ENCODE measurements at regions not wholly inside any gene's neighbourhood (a gene's known extent, or its start where the extent isn't known, plus 50 kb on each side); places are given as distances from the start of the nearest gene placed in this dataset.

DNA sequence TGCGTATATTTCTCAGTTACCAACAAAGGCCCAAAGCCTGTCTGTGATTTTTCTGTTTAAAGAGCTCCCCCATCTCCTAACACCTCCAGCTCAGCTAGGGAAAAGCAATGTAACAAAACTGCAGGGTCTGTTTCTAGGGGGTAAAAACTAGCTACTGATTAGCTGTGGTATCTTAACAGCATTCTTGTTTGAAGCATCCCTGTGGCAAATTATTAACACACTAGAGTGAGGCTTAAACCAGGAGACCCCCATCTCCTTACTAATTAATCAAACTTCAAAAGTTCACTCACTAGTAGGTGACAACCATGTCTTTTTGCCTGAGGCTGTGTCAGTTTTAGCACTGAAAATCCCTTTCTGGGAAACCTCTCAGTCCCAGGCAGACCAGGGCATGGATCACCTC, 186.2 kb upstream of the PARD3B start:
- Histone ChIP-seq H3K9ac (ENCODE audit: low read length) (no peak overlapping the region), H3K9me3 (replicated peaks; ENCODE audit: insufficient read depth, low read length) (no peaks in the 10 kb centered on the region), H3K79me2 (ENCODE audit: low read length) (no peaks in the 10 kb centered on the region), H3K27ac (ENCODE audit: low read length) (no peak overlapping the region), H3K27me3 (replicated peaks; ENCODE audit: insufficient read depth, low read length) (no peaks in the 10 kb centered on the region), H3K4me1 (ENCODE audit: low read length) (no peaks in the 10 kb centered on the region), H3K4me2 (ENCODE audit: low read depth, low read length) (no peak overlapping the region), H3K36me3 (replicated peaks; ENCODE audit: insufficient read depth, low read length) (no peaks in the 10 kb centered on the region), H4K20me1 (ENCODE audit: insufficient read depth, low read length) (no peaks in the 10 kb centered on the region), H3K4me3 (ENCODE audit: low read length) (no peak overlapping the region), H2AFZ (ENCODE audit: low read length) (no peak overlapping the region), H3K9me2 (replicated peaks; ENCODE audit: insufficient read depth, low read length) (no peaks in the 10 kb centered on the region), H3F3A (ENCODE audit: insufficient read depth, low read length) (no peaks in the 10 kb centered on the region)
- TF ChIP-seq CTCF (IDR thresholded peaks at IDR 0.05; ENCODE audit: low read length) (no peak), EZH2 (optimal IDR thresholded peaks at IDR 0.05; ENCODE audit: low read depth, low read length) (no peak), EZH2phosphoT487 (IDR thresholded peaks at IDR 0.05; ENCODE audit: low read length) (no peak)
- DNase-seq: no peak

DNA sequence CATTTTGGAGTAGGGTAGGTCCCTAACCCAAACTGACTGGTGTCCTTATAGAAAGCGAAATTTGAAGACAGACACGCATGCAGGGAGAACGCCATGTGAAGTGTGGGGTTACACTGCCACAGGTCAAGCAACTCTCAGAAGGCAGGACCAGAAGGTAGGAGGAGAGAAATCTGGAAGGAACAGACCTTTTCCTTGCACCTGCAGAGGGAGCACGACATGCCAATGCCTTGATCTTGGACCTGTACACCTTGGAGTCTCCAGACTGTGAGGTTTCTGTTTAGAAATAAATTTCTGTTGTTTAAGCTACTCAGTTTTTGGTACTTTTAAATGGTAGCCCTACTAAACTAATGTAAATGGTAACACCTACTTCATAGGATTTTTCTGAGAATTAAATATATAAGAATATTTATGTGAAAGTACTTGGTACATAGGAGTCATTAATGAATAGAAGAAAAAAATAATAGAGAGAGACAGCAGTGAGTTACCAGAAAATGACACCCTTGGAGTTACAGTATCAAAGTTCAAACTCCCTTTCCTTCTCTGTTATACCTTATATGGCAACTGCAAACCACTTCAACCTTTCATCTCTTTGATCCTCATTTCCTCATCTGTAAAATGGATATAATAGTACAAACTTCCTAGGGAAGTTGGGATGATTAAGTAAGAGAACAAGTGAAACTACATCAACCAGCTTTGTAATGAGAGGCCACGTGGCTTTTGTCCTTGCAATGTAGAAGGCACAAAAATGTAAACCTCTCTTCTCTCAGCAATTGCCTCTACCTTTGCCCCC, 184.9 kb upstream of the PARD3B start:
- Histone ChIP-seq H4K20me1 (ENCODE audit: insufficient read depth, low read length) (no peaks in the 10 kb centered on the region), H3K79me2 (ENCODE audit: low read length) (no peaks in the 10 kb centered on the region), H3K9ac (ENCODE audit: low read length) (no peak overlapping the region), H3K27me3 (replicated peaks; ENCODE audit: insufficient read depth, low read length) (no peaks in the 10 kb centered on the region), H3K4me2 (ENCODE audit: low read depth, low read length) (no peak overlapping the region), H3K4me3 (ENCODE audit: low read length) (no peak overlapping the region), H3K36me3 (replicated peaks; ENCODE audit: insufficient read depth, low read length) (no peaks in the 10 kb centered on the region), H3K9me2 (replicated peaks; ENCODE audit: insufficient read depth, low read length) (no peaks in the 10 kb centered on the region), H3K9me3 (replicated peaks; ENCODE audit: insufficient read depth, low read length) (no peaks in the 10 kb centered on the region), H3F3A (ENCODE audit: insufficient read depth, low read length) (no peaks in the 10 kb centered on the region), H2AFZ (ENCODE audit: low read length) (no peak overlapping the region), H3K27ac (ENCODE audit: low read length) (no peak overlapping the region), H3K4me1 (ENCODE audit: low read length) (no peaks in the 10 kb centered on the region)
- no peak for TF ChIP-seq CTCF (IDR thresholded peaks at IDR 0.05; ENCODE audit: low read length)
- TF ChIP-seq EZH2phosphoT487 (IDR thresholded peaks at IDR 0.05; ENCODE audit: low read length): no peak
- TF ChIP-seq EZH2 (optimal IDR thresholded peaks at IDR 0.05; ENCODE audit: low read depth, low read length): no peak
- no peak for DNase-seq

DNA sequence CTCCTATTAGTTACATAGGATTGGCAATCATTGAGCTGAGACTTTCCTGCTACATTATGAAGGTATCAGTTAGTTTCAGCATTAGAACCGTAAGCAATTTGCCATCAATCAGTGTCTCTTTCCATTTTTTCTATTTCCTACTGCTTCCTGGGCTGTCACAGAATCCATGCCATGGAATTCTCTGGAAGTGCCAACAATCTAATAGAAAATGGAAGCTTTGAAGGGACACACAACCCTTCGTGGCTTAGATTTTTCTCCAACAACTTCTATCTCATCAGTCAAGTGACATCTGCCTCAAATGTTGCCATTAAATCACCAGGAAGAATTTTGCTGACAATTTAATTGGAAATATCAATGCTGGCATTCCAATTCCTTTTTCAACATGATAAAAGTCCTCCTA, 183.5 kb upstream of the PARD3B start:
- Histone ChIP-seq H2AFZ (ENCODE audit: low read length) (no peak overlapping the region), H4K20me1 (ENCODE audit: insufficient read depth, low read length) (no peaks in the 10 kb centered on the region), H3K9me3 (replicated peaks; ENCODE audit: insufficient read depth, low read length) (no peaks in the 10 kb centered on the region), H3K27me3 (replicated peaks; ENCODE audit: insufficient read depth, low read length) (no peaks in the 10 kb centered on the region), H3K9ac (ENCODE audit: low read length) (no peak overlapping the region), H3K79me2 (ENCODE audit: low read length) (no peaks in the 10 kb centered on the region), H3K27ac (ENCODE audit: low read length) (no peak overlapping the region), H3K9me2 (replicated peaks; ENCODE audit: insufficient read depth, low read length) (no peaks in the 10 kb centered on the region), H3K36me3 (replicated peaks; ENCODE audit: insufficient read depth, low read length) (no peaks in the 10 kb centered on the region), H3K4me2 (ENCODE audit: low read depth, low read length) (no peak overlapping the region), H3K4me1 (ENCODE audit: low read length) (no peaks in the 10 kb centered on the region), H3K4me3 (ENCODE audit: low read length) (no peak overlapping the region), H3F3A (ENCODE audit: insufficient read depth, low read length) (no peaks in the 10 kb centered on the region)
- no peak for DNase-seq
- no peak for TF ChIP-seq CTCF (IDR thresholded peaks at IDR 0.05; ENCODE audit: low read length)
